Keratinocyte (primary cell): ENCODE measurements at regions not wholly inside any gene's neighbourhood (a gene's known extent, or its start where the extent isn't known, plus 50 kb on each side); places are given as distances from the start of the nearest gene placed in this dataset.

Source experiments
- DNase-seq: peaks from one replicate; pipeline ENCODE4 v3.0.0-alpha.2; 2011; ENCODE audit warnings: low read depth, missing footprints, low spot score
- FAIRE-seq: peaks from 2 replicates; lab custom pipeline; 2011; peaks lifted over from hg19 to GRCh38; lab: Jason Lieb, UNC
- H2AFZ ChIP-seq: 2 replicates; pipeline ENCODE4 v1.6.0; 2012; ENCODE audit warnings: low read length, control low read depth, inconsistent platforms; ENCODE audit not compliant: control insufficient read depth
- H3K27ac ChIP-seq: 2 replicates; pipeline ENCODE4 v1.5.1; 2011; ENCODE audit warnings: low read length; ENCODE audit not compliant: control insufficient read depth, insufficient read depth
- H3K27me3 ChIP-seq: 3 replicates; pipeline ENCODE4 v1.6.0; 2011; ENCODE audit warnings: low read length; ENCODE audit not compliant: control insufficient read depth, insufficient read depth; ENCODE audit errors: extremely low read depth
- H3K36me3 ChIP-seq, 2 experiments: 2 replicates in 1 of 2; 3 replicates in 1 of 2; pipeline ENCODE4 v1.5.1; 2011; ENCODE audit warnings: low read length in 2 of 2, mild to moderate bottlenecking in 1 of 2; ENCODE audit not compliant: control insufficient read depth in 2 of 2, insufficient read depth in 2 of 2; ENCODE audit errors: extremely low read depth in 1 of 2
- H3K4me1 ChIP-seq: 3 replicates; pipeline ENCODE4 v1.5.1; 2011; ENCODE audit warnings: low read length; ENCODE audit not compliant: control insufficient read depth, insufficient read depth; ENCODE audit errors: extremely low read depth
- H3K4me2 ChIP-seq: 3 replicates; pipeline ENCODE4 v1.6.0; 2011; ENCODE audit warnings: low read depth, low read length; ENCODE audit not compliant: control insufficient read depth, insufficient read depth; ENCODE audit errors: extremely low read depth
- H3K4me3 ChIP-seq, 3 experiments: fragments of 200-600 bp in 1 of 3; sonication (generic) in 1 of 3; 2 replicates in 2 of 3; 3 replicates in 1 of 3; pipeline ENCODE4 v1.5.1; 2011 to 2016; ENCODE audit warnings: low read length in 3 of 3, mild to moderate bottlenecking in 3 of 3, control low read depth in 2 of 3, inconsistent platforms in 1 of 3, low read depth in 1 of 3, mixed read lengths in 1 of 3, mixed run types in 1 of 3, moderate library complexity in 1 of 3; ENCODE audit not compliant: control insufficient read depth in 2 of 3, insufficient read depth in 2 of 3; ENCODE audit errors: extremely low read depth in 1 of 3
- H3K79me2 ChIP-seq: 2 replicates; pipeline ENCODE4 v1.6.0; 2012; ENCODE audit warnings: low read length; ENCODE audit not compliant: control insufficient read depth, insufficient read depth
- H3K9ac ChIP-seq: 3 replicates; pipeline ENCODE4 v1.6.0; 2011; ENCODE audit warnings: low read length; ENCODE audit not compliant: control insufficient read depth, insufficient read depth; ENCODE audit errors: extremely low read depth
- H3K9me1 ChIP-seq: 3 replicates; pipeline ENCODE4 v1.6.0; 2011; ENCODE audit warnings: low read length; ENCODE audit not compliant: control insufficient read depth, insufficient read depth; ENCODE audit errors: extremely low read depth
- H3K9me3 ChIP-seq: 2 replicates; pipeline ENCODE4 v1.5.1; 2012; ENCODE audit warnings: low read depth, low read length; ENCODE audit not compliant: control insufficient read depth
- H4K20me1 ChIP-seq: 3 replicates; pipeline ENCODE4 v1.6.0; 2011; ENCODE audit warnings: low read length; ENCODE audit not compliant: control insufficient read depth, insufficient read depth; ENCODE audit errors: extremely low read depth
- CTCF ChIP-seq, 3 experiments: IDR thresholded peaks in 1 of 3; conservative IDR thresholded peaks in 1 of 3; optimal IDR thresholded peaks in 1 of 3; 2 replicates in 2 of 3; 3 replicates in 1 of 3; pipeline versions ENCODE3 to v1.5.1; 2011; ENCODE audit warnings: low read length in 3 of 3, mild to moderate bottlenecking in 3 of 3, moderate library complexity in 2 of 3, control low read depth in 1 of 3, inconsistent platforms in 1 of 3; ENCODE audit not compliant: insufficient read depth in 2 of 3; ENCODE audit errors: extremely low read depth in 1 of 3
- EZH2 ChIP-seq: IDR thresholded peaks from one replicate; pipeline ENCODE4 v1.6.1; 2012; ENCODE audit warnings: inconsistent platforms, mild to moderate bottlenecking, low read length, moderate library complexity
- dilution Hi-C: fragments of 300-500 bp; cut with MboI; formaldehyde crosslinking; loops from one replicate; pipeline ENCODE4 v1.7.0; 2020; ENCODE audit warnings: low sequenced_read_pairs; ENCODE audit not compliant: extremely low pct_ligation_motif_present

DNA sequence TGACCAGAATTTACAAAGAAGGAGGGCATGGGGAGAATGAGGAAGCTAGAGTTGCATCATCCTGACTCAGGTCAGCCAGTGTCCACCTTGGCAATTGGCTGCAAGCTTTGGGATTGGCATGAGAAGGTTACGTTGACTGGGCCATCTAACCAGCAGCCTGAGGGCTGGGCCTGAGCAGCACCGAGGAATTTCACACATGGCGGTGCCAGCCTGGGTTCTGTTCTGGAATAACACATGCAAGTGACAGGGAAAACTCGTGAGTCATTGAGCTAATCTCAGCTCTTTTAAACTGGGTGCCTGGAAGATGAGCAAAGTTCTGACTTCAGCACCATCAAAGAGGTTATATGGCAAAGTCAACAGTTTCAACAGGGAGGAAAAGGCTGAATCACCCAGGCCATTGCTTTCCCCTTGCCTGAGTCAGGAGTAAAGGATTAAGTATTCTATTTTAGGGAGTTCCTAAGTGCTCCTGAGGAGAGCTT, 543.2 kb upstream of the TBX3 start:
- DNase-seq = peak; percentile 69

DNA sequence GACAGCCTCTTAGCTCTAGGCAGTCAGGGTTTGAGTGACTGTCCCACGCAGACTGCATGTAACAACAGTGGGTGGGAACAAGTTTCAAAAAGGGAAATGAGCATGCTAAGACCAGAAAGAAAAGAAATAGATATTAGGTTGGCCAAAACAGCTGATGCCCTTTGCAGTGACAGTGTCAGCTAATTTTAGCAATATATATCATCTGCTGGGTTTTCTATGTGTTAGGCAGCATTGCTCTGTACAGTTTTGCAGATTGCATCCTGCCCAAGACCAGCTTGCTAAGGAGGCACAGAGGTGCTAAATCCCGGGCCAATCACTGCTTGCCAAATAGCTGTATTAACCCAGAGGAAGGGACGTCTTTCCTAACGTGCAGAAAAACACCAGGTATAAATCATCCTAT, 541.9 kb upstream of the TBX3 start:
- no peak for FAIRE-seq

More for the DNA sequence above, 543.2 kb upstream of the TBX3 start:
- dilution Hi-C loops = no loop called here
- H4K20me1 ChIP-seq = no peaks in the 10 kb centered on the region
- no peaks in the 10 kb centered on the region for H3K79me2 ChIP-seq
- TF ChIP-seq CTCF (optimal IDR thresholded peaks at IDR 0.05 in 1 of 3, IDR thresholded peaks at IDR 0.05 in 1 of 3, conservative IDR thresholded peaks at IDR 0.05 in 1 of 3; ENCODE audit: extremely low read depth in 1 of 3, insufficient read depth in 2 of 3, low read length in 3 of 3) (no peak), EZH2 (no peak)
- peak; percentile 89 for FAIRE-seq
- no peaks in the 10 kb centered on the region for H3K9me1 ChIP-seq
- peak overlapping the region; percentile 39 for H3K27ac ChIP-seq
- H3K36me3 ChIP-seq = no peaks in the 10 kb centered on the region
- no peak overlapping the region for H3K4me3 ChIP-seq
- H3K4me1 ChIP-seq = peaks cover 14% of the 10 kb centered on the region
- H3K9me3 ChIP-seq = no peaks in the 10 kb centered on the region
- no peaks in the 10 kb centered on the region for H3K27me3 ChIP-seq
- no peak overlapping the region for H3K9ac ChIP-seq
- no peak overlapping the region for H2AFZ ChIP-seq
- no peak overlapping the region for H3K4me2 ChIP-seq

More for the DNA sequence above, 541.9 kb upstream of the TBX3 start:
- DNase-seq = no peak
- Histone ChIP-seq H3K79me2 (no peaks in the 10 kb centered on the region), H3K9me3 (no peaks in the 10 kb centered on the region), H3K4me1 (peaks cover 14% of the 10 kb centered on the region), H3K9me1 (no peaks in the 10 kb centered on the region), H4K20me1 (no peaks in the 10 kb centered on the region), H3K4me3 (no peak overlapping the region), H2AFZ (no peak overlapping the region), H3K9ac (no peak overlapping the region), H3K36me3 (no peaks in the 10 kb centered on the region), H3K27ac (no peak overlapping the region), H3K4me2 (no peak overlapping the region), H3K27me3 (no peaks in the 10 kb centered on the region)
- dilution Hi-C loops = no loop called here
- no peak for TF ChIP-seq CTCF (optimal IDR thresholded peaks at IDR 0.05 in 1 of 3, IDR thresholded peaks at IDR 0.05 in 1 of 3, conservative IDR thresholded peaks at IDR 0.05 in 1 of 3; ENCODE audit: extremely low read depth in 1 of 3, insufficient read depth in 2 of 3, low read length in 3 of 3)
- no peak for TF ChIP-seq EZH2
